Nephron progenitor cell (in vitro differentiated cells): ENCODE measurements at regions not wholly inside any gene's neighbourhood (a gene's known extent, or its start where the extent isn't known, plus 50 kb on each side); places are given as distances from the start of the nearest gene placed in this dataset.

ENCODE experiments used
- DNase-seq: peaks from one replicate; pipeline ENCODE4 v3.0.0; 2021
- H3K27ac Mint-ChIP-seq: 2 replicates; pipeline ENCODE4 v1.8.0; 2021; ENCODE audit warnings: mild to moderate bottlenecking, moderate library complexity, mixed read lengths
- H3K27me3 Mint-ChIP-seq: 2 replicates; pipeline ENCODE4 v1.8.0; 2021; ENCODE audit warnings: mild to moderate bottlenecking, low read depth, mixed read lengths; ENCODE audit not compliant: poor library complexity
- H3K36me3 Mint-ChIP-seq: 2 replicates; pipeline ENCODE4 v1.8.0; 2021; ENCODE audit warnings: low read depth, mixed read lengths
- H3K4me1 Mint-ChIP-seq: 2 replicates; pipeline ENCODE4 v1.8.0; 2021; ENCODE audit warnings: mixed read lengths
- H3K4me3 Mint-ChIP-seq: 2 replicates; pipeline ENCODE4 v1.8.0; 2021; ENCODE audit warnings: mild to moderate bottlenecking, moderate library complexity, mixed read lengths
- H3K9me3 Mint-ChIP-seq: 2 replicates; pipeline ENCODE4 v1.8.0; 2021; ENCODE audit warnings: mild to moderate bottlenecking, moderate library complexity, mixed read lengths
- CTCF ChIP-seq: fragments of 200-600 bp; sonication (generic); IDR thresholded peaks from 2 replicates; pipeline ENCODE4 v1.5.0; 2021; ENCODE audit warnings: antibody characterized with exemption

- no peak overlapping the region for H3K4me3 Mint-ChIP-seq
- peaks cover 51% of the 10 kb centered on the region for H3K9me3 Mint-ChIP-seq
- no peaks in the 10 kb centered on the region for H3K4me1 Mint-ChIP-seq
- no peak for TF ChIP-seq CTCF
- no peaks in the 10 kb centered on the region for H3K27me3 Mint-ChIP-seq
- H3K36me3 Mint-ChIP-seq: no peaks in the 10 kb centered on the region
- H3K27ac Mint-ChIP-seq: no peak overlapping the region
- no peak for DNase-seq
Measured at GRCh38 chrX:73903941-73904340, 51.4 kb upstream of the XIST start.
